PC-9 (cell line): ENCODE measurements at regions not wholly inside any gene's neighbourhood (a gene's known extent, or its start where the extent isn't known, plus 50 kb on each side); places are given as distances from the start of the nearest gene placed in this dataset.

Source experiments
- EZH2 ChIP-seq: fragments of 200-600 bp; sonication (generic); IDR thresholded peaks from 2 replicates; pipeline ENCODE4 v1.8.0; 2017; ENCODE audit warnings: antibody characterized with exemption, low read depth
- TF ChIP-seq, protein P1 (sequence below): fragments of 200-600 bp; sonication (generic); conservative IDR thresholded peaks from 2 replicates; pipeline ENCODE4 v1.6.1; 2017; ENCODE audit warnings: mixed run types, antibody characterized with exemption, mild to moderate bottlenecking, moderate library complexity

DNA sequence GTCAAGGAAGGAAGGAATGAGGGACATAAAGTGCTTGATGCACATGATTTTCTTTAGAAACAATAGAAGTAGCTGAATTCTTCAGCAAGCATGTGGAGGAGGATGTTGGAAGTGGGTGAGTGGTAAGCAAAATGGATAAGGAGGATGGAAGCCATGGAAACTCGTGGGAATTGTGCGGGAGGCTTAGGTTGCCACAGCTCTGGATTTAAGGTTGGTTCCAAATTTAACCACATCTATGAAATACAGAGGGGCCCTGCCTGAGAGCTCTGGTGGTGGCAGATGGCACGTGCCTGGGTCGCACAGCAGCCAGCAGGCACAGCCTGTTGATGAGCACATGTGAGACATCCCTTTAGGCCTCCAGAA, 284.7 kb downstream of the SMARCA2 start:
- TF ChIP-seq, protein P1, sequence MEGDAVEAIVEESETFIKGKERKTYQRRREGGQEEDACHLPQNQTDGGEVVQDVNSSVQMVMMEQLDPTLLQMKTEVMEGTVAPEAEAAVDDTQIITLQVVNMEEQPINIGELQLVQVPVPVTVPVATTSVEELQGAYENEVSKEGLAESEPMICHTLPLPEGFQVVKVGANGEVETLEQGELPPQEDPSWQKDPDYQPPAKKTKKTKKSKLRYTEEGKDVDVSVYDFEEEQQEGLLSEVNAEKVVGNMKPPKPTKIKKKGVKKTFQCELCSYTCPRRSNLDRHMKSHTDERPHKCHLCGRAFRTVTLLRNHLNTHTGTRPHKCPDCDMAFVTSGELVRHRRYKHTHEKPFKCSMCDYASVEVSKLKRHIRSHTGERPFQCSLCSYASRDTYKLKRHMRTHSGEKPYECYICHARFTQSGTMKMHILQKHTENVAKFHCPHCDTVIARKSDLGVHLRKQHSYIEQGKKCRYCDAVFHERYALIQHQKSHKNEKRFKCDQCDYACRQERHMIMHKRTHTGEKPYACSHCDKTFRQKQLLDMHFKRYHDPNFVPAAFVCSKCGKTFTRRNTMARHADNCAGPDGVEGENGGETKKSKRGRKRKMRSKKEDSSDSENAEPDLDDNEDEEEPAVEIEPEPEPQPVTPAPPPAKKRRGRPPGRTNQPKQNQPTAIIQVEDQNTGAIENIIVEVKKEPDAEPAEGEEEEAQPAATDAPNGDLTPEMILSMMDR, result no peak
- no peak for TF ChIP-seq EZH2
